DOHH2 (cell line): ENCODE measurements at regions not wholly inside any gene's neighbourhood (a gene's known extent, or its start where the extent isn't known, plus 50 kb on each side); places are given as distances from the start of the nearest gene placed in this dataset.

Experiments
- H3F3A ChIP-seq: fragments of 200-600 bp; sonication (generic), shearing (Covaris generic); 2 replicates; pipeline ENCODE4 v1.6.0; 2016; ENCODE audit warnings: antibody characterized with exemption, mild to moderate bottlenecking; ENCODE audit not compliant: control insufficient read depth, insufficient read depth
- H3K27ac ChIP-seq: fragments of 200-600 bp; sonication (generic); 2 replicates; pipeline ENCODE4 v1.5.1; 2014; ENCODE audit warnings: low read depth, mild to moderate bottlenecking, low read length, moderate library complexity
- H3K27me3 ChIP-seq: fragments of 200-600 bp; sonication (generic); 2 replicates; pipeline ENCODE4 v1.6.1; 2014; ENCODE audit warnings: mild to moderate bottlenecking, low read length, mixed read lengths; ENCODE audit not compliant: control insufficient read depth
- H3K36me3 ChIP-seq: fragments of 200-600 bp; sonication (generic); 2 replicates; pipeline ENCODE4 v1.6.1; 2014; ENCODE audit warnings: mild to moderate bottlenecking, low read length, moderate library complexity, mixed read lengths; ENCODE audit not compliant: control insufficient read depth
- H3K4me1 ChIP-seq: fragments of 200-600 bp; sonication (generic); 2 replicates; pipeline ENCODE4 v1.6.1; 2014; ENCODE audit warnings: mild to moderate bottlenecking, low read length, mixed read lengths; ENCODE audit not compliant: control insufficient read depth
- H3K4me2 ChIP-seq: fragments of 200-600 bp; sonication (generic); 2 replicates; pipeline ENCODE4 v1.6.0; 2014; ENCODE audit warnings: mild to moderate bottlenecking, low read length, moderate library complexity
- H3K4me3 ChIP-seq: fragments of 200-600 bp; sonication (generic); 2 replicates; pipeline ENCODE4 v1.5.1; 2014; ENCODE audit warnings: mild to moderate bottlenecking, low read length, mixed read lengths
- H3K79me2 ChIP-seq: fragments of 200-600 bp; sonication (generic); 2 replicates; pipeline ENCODE4 v1.6.1; 2014; ENCODE audit warnings: mild to moderate bottlenecking, low read length, mixed read lengths; ENCODE audit not compliant: control insufficient read depth
- H3K9me2 ChIP-seq: fragments of 200-600 bp; sonication (generic); replicated peaks from 2 replicates; pipeline ENCODE4 v1.6.1; 2014; ENCODE audit warnings: mild to moderate bottlenecking, low read length, mixed read lengths; ENCODE audit not compliant: control insufficient read depth
- H3K9me3 ChIP-seq: fragments of 200-600 bp; sonication (generic); 2 replicates; pipeline ENCODE4 v1.6.1; 2014; ENCODE audit warnings: antibody characterized with exemption, low read length, mixed read lengths; ENCODE audit not compliant: control insufficient read depth, insufficient read depth
- H4K20me1 ChIP-seq: fragments of 200-600 bp; sonication (generic); 2 replicates; pipeline ENCODE4 v1.6.0; 2014; ENCODE audit warnings: low read depth, mild to moderate bottlenecking, antibody characterized with exemption, low read length, moderate library complexity; ENCODE audit not compliant: control insufficient read depth, insufficient read depth
- EZH2phosphoT487 ChIP-seq: fragments of 200-600 bp; sonication (generic); IDR thresholded peaks from 2 replicates; pipeline ENCODE4 v1.6.1; 2017; ENCODE audit warnings: borderline replicate concordance, mild to moderate bottlenecking, antibody characterized with exemption, low read length, moderate library complexity, mixed read lengths
- TF ChIP-seq, protein P1 (sequence below): fragments of 200-600 bp; sonication (generic); IDR thresholded peaks from one replicate; pipeline ENCODE4 v1.5.1; 2014; ENCODE audit warnings: antibody characterized with exemption, mild to moderate bottlenecking, low read depth, low read length; ENCODE audit not compliant: poor library complexity, severe bottlenecking

GRCh38 chr7:124202546-124202945, 169.7 kb upstream of the TMEM229A start:
- Histone ChIP-seq H3K79me2 (no peaks in the 10 kb centered on the region), H3K9me2 (no peaks in the 10 kb centered on the region), H4K20me1 (no peaks in the 10 kb centered on the region), H3K36me3 (no peaks in the 10 kb centered on the region), H3K27ac (no peak overlapping the region), H3F3A (no peaks in the 10 kb centered on the region), H3K4me2 (no peak overlapping the region), H3K27me3 (no peaks in the 10 kb centered on the region), H3K4me1 (no peaks in the 10 kb centered on the region), H3K9me3 (no peaks in the 10 kb centered on the region), H3K4me3 (no peak overlapping the region)
- no peak for TF ChIP-seq EZH2phosphoT487
- TF ChIP-seq, protein P1, sequence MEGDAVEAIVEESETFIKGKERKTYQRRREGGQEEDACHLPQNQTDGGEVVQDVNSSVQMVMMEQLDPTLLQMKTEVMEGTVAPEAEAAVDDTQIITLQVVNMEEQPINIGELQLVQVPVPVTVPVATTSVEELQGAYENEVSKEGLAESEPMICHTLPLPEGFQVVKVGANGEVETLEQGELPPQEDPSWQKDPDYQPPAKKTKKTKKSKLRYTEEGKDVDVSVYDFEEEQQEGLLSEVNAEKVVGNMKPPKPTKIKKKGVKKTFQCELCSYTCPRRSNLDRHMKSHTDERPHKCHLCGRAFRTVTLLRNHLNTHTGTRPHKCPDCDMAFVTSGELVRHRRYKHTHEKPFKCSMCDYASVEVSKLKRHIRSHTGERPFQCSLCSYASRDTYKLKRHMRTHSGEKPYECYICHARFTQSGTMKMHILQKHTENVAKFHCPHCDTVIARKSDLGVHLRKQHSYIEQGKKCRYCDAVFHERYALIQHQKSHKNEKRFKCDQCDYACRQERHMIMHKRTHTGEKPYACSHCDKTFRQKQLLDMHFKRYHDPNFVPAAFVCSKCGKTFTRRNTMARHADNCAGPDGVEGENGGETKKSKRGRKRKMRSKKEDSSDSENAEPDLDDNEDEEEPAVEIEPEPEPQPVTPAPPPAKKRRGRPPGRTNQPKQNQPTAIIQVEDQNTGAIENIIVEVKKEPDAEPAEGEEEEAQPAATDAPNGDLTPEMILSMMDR: no peak

DNA sequence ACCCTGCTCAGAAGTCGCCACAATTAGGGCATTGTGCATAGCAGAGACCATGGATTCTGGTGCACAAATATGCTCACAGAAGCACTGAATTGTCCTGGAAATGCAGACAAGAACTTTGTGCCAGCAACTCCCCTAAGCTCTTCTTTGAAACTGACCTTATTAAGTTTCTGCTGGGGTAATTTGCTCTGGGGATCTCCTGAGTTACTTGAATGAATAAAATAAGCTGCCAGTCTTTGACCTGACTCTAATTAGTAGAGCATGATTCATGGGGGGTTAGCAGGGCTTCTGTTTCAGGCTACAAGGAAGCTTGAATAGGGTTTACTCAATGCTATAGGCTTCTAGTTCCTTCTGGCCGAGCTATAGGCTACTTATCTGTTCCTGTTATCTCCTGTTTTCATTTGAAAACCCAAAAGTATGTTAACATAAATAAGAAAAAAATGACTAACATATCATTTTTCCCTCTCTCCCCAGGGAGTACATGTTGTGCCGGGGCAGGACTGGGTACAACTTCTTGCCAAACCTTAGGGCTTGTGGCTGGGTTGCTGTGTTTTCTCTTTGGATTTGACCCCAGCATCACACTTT, 169.0 kb upstream of the TMEM229A start:
- H3K9me3 ChIP-seq: no peaks in the 10 kb centered on the region
- H3K27me3 ChIP-seq: no peaks in the 10 kb centered on the region
- H3K36me3 ChIP-seq: no peaks in the 10 kb centered on the region
- TF ChIP-seq EZH2phosphoT487: no peak
- TF ChIP-seq, protein P1: no peak
- no peak overlapping the region for H3K4me2 ChIP-seq
- no peaks in the 10 kb centered on the region for H3K4me1 ChIP-seq
- no peak overlapping the region for H3K27ac ChIP-seq
- no peaks in the 10 kb centered on the region for H3K9me2 ChIP-seq
- H3F3A ChIP-seq: no peaks in the 10 kb centered on the region
- H3K79me2 ChIP-seq: no peaks in the 10 kb centered on the region
- H4K20me1 ChIP-seq: no peaks in the 10 kb centered on the region
- no peak overlapping the region for H3K4me3 ChIP-seq

DNA sequence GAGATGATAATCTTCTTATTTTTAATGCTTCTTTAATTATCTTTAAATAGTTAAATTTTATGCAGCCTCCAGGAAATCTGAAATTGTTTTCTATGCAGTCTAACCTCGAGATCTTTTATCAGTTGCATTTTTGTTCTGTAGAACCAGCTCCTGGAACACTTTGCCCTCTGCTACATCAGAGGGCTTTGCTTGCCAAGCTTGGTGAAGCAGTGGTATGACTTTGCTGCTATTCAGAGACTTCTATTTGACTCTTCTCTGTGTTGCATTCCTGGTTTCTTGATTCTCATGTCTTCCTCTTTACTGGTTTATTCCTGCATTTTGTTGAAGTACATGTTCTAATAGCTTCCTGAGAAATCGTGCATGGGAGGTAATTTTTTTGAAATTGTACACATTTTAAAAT, 163.7 kb upstream of the TMEM229A start:
- TF ChIP-seq, protein P1: no peak
- TF ChIP-seq EZH2phosphoT487: no peak
- Histone ChIP-seq H4K20me1 (no peaks in the 10 kb centered on the region), H3K9me2 (no peaks in the 10 kb centered on the region), H3K4me1 (no peaks in the 10 kb centered on the region), H3K27ac (no peak overlapping the region), H3F3A (no peaks in the 10 kb centered on the region), H3K79me2 (no peaks in the 10 kb centered on the region), H3K27me3 (no peaks in the 10 kb centered on the region), H3K4me3 (no peak overlapping the region), H3K4me2 (no peak overlapping the region), H3K9me3 (no peaks in the 10 kb centered on the region), H3K36me3 (no peaks in the 10 kb centered on the region)
